ENCODE measurements at regions not wholly inside any gene's neighbourhood (a gene's known extent, or its start where the extent isn't known, plus 50 kb on each side); places are given as distances from the start of the nearest gene placed in this dataset.

GRCh38 chr13:57992416-57992815 is 360.9 kb downstream of the PCDH17 start:
- TF ChIP-seq CTCF (IDR thresholded peaks at IDR 0.05 in 2 of 3, conservative IDR thresholded peaks at IDR 0.05 in 1 of 3; ENCODE audit: control insufficient read depth in 2 of 3, extremely low read depth in 1 of 3, insufficient read depth in 1 of 3, low read depth in 3 of 3, low read length in 3 of 3) (no peak), KDM1A (IDR thresholded peaks at IDR 0.05; ENCODE audit: borderline replicate concordance) (no peak)
